ENCODE measurements at regions not wholly inside any gene's neighbourhood (a gene's known extent, or its start where the extent isn't known, plus 50 kb on each side); places are given as distances from the start of the nearest gene placed in this dataset.

DNA sequence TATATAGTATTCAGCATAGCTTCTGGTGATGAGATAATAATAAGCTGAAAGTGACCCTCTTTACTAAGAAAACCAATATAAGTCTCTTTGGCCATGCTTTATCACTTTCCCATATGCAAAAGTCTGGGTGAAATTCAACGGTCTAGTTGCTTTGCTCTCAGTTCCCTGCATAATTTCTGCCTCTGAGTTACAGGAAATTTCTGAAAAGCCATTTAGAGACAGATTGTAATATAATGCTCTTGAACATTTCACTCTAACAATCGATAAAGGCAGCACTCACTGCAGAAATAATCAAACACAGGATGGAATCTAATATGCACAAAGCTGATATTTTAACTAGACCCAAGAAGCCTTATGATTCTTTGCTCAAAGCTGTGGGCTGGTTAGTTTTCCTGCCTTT lies 100.1 kb upstream of the LIFR start:
- no peak for TF ChIP-seq POLR2A (IDR thresholded peaks at IDR 0.05)
- no peak for DNase-seq (ENCODE audit: low spot score in 2 of 2)
- intact Hi-C loops (cut with DNase I; ENCODE audit: low total_unique reads) = no loop called here
- WGBS, 2 donors = 52 to 56% methylated on average over 2 of the region's 2 CpGs
- no peak overlapping the region for H3K4me3 ChIP-seq (ENCODE audit: low read depth, poor library complexity, severe bottlenecking)

DNA sequence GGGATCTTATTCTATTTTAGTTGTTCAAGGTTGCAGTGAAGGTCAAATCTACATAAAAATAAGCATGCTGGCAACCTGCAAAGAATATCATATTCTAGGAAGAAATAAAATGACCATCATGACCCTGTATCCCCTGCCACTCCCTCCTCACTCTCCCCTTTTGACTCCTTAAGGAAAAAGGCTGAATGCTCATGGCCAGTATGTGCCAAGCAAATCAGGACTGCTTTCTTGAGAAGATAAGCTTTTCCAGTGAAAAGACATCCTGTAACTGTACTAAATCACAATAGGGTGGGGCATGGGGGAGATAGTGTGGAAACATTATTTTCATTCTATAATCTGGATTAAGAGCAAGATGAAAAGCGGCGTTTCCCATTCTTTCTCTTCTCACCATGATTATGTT lies 100.6 kb upstream of the LIFR start:
- TF ChIP-seq, protein P1, sequence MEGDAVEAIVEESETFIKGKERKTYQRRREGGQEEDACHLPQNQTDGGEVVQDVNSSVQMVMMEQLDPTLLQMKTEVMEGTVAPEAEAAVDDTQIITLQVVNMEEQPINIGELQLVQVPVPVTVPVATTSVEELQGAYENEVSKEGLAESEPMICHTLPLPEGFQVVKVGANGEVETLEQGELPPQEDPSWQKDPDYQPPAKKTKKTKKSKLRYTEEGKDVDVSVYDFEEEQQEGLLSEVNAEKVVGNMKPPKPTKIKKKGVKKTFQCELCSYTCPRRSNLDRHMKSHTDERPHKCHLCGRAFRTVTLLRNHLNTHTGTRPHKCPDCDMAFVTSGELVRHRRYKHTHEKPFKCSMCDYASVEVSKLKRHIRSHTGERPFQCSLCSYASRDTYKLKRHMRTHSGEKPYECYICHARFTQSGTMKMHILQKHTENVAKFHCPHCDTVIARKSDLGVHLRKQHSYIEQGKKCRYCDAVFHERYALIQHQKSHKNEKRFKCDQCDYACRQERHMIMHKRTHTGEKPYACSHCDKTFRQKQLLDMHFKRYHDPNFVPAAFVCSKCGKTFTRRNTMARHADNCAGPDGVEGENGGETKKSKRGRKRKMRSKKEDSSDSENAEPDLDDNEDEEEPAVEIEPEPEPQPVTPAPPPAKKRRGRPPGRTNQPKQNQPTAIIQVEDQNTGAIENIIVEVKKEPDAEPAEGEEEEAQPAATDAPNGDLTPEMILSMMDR (IDR thresholded peaks at IDR 0.05) = no peak
- no peak for TF ChIP-seq POLR2A (IDR thresholded peaks at IDR 0.05)
- DNase-seq (ENCODE audit: low spot score in 2 of 2) = no peak
- WGBS, 2 donors = 91 to 92% methylated on average over 2 of the region's 2 CpGs
- H3K4me3 ChIP-seq (ENCODE audit: low read depth, poor library complexity, severe bottlenecking) = no peak overlapping the region
- intact Hi-C loops (cut with DNase I; ENCODE audit: low total_unique reads) = no loop called here

GRCh38 chr5:38660194-38660668 lies 103.8 kb upstream of the LIFR start:
- DNase-seq (ENCODE audit: low spot score in 2 of 2) = no peak
- WGBS, 2 donors = 60 to 77% methylated on average over 12 of the region's 12 CpGs

DNA sequence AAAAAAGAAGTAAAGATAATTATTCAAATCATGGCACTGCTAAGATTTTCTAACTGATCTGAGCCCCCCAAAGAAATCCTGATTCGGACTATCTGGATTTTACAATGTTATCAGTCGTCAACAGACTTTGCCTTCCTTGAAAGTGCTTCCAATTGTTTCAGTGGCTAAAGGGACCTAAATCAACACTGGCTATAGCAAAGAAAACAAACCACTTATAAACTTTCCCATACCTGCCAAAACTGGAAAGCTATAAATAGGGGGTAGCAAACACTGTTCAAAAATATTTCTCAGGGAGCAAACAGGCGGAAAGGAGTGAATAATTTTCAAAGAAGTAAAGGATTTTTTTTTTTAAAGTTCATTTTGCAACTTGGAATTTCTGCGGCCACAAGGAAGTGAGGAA lies 105.6 kb upstream of the LIFR start:
- H3K4me3 ChIP-seq (ENCODE audit: low read depth, poor library complexity, severe bottlenecking) = no peak overlapping the region
- no peak for DNase-seq (ENCODE audit: low spot score in 2 of 2)
- intact Hi-C loops (cut with DNase I; ENCODE audit: low total_unique reads) = no loop called here
- 70 to 75% methylated on average over 4 of the region's 4 CpGs for WGBS, 2 donors
- TF ChIP-seq, protein P1 (IDR thresholded peaks at IDR 0.05) = no peak
- no peak for TF ChIP-seq POLR2A (IDR thresholded peaks at IDR 0.05)

More at GRCh38 chr5:38660194-38660668, 103.8 kb upstream of the LIFR start:
- no peak overlapping the region for H3K4me3 ChIP-seq (ENCODE audit: low read depth, poor library complexity, severe bottlenecking)
- TF ChIP-seq POLR2A (IDR thresholded peaks at IDR 0.05) = no peak
- TF ChIP-seq, protein P1 (IDR thresholded peaks at IDR 0.05) = no peak
- intact Hi-C loops (cut with DNase I; ENCODE audit: low total_unique reads) = no loop called here

DNA sequence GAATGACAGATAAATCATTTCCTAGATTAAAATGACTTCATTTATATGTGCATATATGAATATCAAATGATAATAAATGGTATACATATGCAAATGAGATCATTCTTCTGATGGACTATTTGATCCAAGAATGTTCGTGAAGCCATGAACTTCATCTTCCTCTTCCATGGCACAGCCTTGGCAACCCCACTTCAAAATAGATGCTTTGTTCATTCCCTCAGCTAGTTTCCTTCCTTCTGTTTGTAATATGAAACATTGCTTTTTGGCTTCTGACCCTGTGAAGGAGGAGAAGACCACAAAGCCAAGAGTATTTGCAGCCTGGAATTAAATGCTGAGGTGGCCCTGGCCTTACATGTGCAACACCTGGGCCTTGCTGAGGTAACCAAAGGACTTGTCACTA lies 106.8 kb upstream of the LIFR start:
- no peak for TF ChIP-seq POLR2A (IDR thresholded peaks at IDR 0.05)
- TF ChIP-seq, protein P1 (IDR thresholded peaks at IDR 0.05) = no peak
- no peak overlapping the region for H3K4me3 ChIP-seq (ENCODE audit: low read depth, poor library complexity, severe bottlenecking)
- WGBS, 2 donors = 58% methylated on average over 1 of the region's 1 CpG
- intact Hi-C loops (cut with DNase I; ENCODE audit: low total_unique reads) = no loop called here
- DNase-seq (ENCODE audit: low spot score in 2 of 2) = no peak

- WGBS, 2 donors = 88 to 90% methylated on average over 5 of the region's 5 CpGs
- DNase-seq (ENCODE audit: low spot score in 2 of 2) = no peak
- no peak for TF ChIP-seq POLR2A (IDR thresholded peaks at IDR 0.05)
- TF ChIP-seq, protein P1 (IDR thresholded peaks at IDR 0.05) = no peak
Observed at GRCh38 chr5:38666668-38667498, 110.4 kb upstream of the LIFR start.

More at GRCh38 chr5:38666668-38667498, 110.4 kb upstream of the LIFR start:
- H3K4me3 ChIP-seq (ENCODE audit: low read depth, poor library complexity, severe bottlenecking) = no peak overlapping the region
- intact Hi-C loops (cut with DNase I; ENCODE audit: low total_unique reads) = no loop called here

Measured in lower leg skin (tissue), 4 donors.